Suprapubic skin (tissue), 4 donors: ENCODE measurements at regions not wholly inside any gene's neighbourhood (a gene's known extent, or its start where the extent isn't known, plus 50 kb on each side); places are given as distances from the start of the nearest gene placed in this dataset.

ENCODE experiments used
- EP300 ChIP-seq: sonication (generic); formaldehyde crosslinking; IDR thresholded peaks from one replicate; pipeline ENCODE4 v1.6.1; 2017; ENCODE audit warnings: antibody characterized with exemption
- POLR2A ChIP-seq, 2 donors: fragments of 450-650 bp; IDR thresholded peaks; one replicate each; pipeline ENCODE4 v1.6.1; 2017; ENCODE audit warnings: antibody characterized with exemption in 2 of 2, mild to moderate bottlenecking in 2 of 2, moderate library complexity in 2 of 2
- POLR2AphosphoS5 ChIP-seq, 3 donors: sonication (generic); formaldehyde crosslinking; IDR thresholded peaks; one replicate each; pipeline ENCODE4 v1.6.1; 2017; ENCODE audit warnings: antibody characterized with exemption in 3 of 3
- TF ChIP-seq, protein P1 (sequence below), 2 donors: fragments of 200-600 bp in 1 of 2; fragments of 450-650 bp in 1 of 2; sonication (generic) in 1 of 2; IDR thresholded peaks; one replicate each; pipeline ENCODE4 v1.5.1; 2016 to 2019; ENCODE audit warnings: antibody characterized with exemption in 2 of 2, mild to moderate bottlenecking in 1 of 2, moderate library complexity in 1 of 2

DNA sequence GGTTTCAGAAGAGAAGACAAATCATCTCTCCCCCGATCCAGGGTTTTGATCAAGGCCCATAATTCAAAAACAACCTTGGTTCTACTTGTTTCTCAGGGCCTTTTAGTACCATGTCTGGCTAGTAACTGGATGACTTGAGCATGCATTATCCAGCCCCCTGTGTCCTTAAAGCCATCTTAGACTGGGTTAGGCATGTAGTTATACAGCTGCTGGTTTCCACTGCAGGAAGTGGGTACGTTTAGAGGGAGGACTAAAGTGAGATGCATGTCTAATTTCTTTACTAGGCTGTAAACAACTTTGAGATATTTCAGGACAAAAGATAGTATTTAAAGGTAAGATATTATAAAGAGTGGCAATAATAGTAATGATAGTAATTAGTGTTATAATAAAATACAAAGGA, 372.0 kb downstream of the PLK2 start:
- TF ChIP-seq POLR2A (IDR thresholded peaks at IDR 0.05) (no peak), POLR2AphosphoS5 (IDR thresholded peaks at IDR 0.05) (no peak), EP300 (no peak)
- TF ChIP-seq, protein P1, sequence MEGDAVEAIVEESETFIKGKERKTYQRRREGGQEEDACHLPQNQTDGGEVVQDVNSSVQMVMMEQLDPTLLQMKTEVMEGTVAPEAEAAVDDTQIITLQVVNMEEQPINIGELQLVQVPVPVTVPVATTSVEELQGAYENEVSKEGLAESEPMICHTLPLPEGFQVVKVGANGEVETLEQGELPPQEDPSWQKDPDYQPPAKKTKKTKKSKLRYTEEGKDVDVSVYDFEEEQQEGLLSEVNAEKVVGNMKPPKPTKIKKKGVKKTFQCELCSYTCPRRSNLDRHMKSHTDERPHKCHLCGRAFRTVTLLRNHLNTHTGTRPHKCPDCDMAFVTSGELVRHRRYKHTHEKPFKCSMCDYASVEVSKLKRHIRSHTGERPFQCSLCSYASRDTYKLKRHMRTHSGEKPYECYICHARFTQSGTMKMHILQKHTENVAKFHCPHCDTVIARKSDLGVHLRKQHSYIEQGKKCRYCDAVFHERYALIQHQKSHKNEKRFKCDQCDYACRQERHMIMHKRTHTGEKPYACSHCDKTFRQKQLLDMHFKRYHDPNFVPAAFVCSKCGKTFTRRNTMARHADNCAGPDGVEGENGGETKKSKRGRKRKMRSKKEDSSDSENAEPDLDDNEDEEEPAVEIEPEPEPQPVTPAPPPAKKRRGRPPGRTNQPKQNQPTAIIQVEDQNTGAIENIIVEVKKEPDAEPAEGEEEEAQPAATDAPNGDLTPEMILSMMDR (IDR thresholded peaks at IDR 0.05) = no peak
